HG03442 (cell line): ENCODE measurements at regions not wholly inside any gene's neighbourhood (a gene's known extent, or its start where the extent isn't known, plus 50 kb on each side); places are given as distances from the start of the nearest gene placed in this dataset.
A peak's percentile ranks its signal among the peaks of the same experiment; 100 is the strongest.
"Not testable (repeated sequence)": the region's sequence is repeated elsewhere in the genome, so short reads cannot be mapped to it uniquely, and the experiment has no call there.

Experiments used
- ATAC-seq: cut with Tn5 transposase; IDR thresholded peaks from one replicate; pipeline ENCODE4 v1.9.1; 2021; ENCODE audit warnings: mild to moderate bottlenecking, moderate library complexity; ENCODE audit not compliant: unreplicated experiment

DNA sequence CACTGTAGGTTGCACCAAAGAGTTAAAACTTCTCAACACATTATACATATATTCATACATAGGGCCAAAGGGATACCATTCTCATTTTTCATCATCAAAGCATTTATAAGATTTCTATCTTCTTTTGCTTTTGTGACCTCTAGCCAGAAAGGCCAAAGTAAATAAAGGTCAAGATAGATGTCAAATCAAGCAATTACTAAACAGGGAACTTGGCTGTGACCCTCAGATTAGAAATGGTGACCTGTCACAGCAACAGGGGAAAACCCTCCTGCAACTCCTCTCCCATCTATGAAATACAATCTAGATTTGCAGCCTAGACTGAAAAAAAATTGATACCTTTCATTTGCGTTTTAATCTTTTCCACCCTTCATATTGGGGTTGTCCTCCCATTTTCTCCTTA is 225.6 kb upstream of the FAM241A start:
- ATAC-seq, result no peak

DNA sequence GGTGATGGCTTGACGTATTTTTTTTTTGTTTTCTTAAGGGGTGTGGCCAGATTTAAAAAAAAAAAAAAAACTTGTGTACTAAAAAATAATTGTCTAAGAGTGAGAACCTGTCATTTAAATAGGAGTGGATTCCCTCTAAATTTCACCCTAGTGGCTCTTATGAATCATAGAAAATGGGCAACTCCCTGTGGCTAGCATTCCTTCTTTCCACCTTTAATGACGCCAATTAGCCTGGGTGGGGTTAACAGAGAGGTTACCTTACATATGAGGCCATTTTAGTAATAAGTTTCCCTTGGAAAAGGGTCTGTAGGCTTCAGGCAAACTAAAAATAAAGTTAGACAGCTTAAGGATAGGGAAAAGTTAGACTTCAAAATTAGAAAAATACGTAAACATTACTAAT is 223.5 kb upstream of the FAM241A start:
- no peak for ATAC-seq

DNA sequence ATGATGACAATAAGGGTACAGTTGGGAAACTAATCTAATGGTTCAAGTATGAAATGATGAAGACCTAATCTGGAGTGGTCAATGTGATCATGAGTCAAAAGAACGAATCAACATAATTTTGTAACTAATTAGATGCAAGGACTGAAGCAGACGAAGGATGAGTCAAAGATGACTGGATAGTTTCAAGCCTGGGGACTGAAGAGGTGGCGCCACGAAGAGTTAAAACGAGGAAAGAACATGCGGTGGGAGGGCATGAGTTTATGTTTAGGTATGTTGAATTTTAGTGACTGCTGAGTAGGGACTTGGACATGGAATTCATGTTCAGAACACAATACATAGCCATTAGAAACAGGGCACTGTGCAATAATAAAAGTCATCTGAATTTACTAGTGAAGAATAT is 221.5 kb upstream of the FAM241A start:
- ATAC-seq, result no peak

DNA sequence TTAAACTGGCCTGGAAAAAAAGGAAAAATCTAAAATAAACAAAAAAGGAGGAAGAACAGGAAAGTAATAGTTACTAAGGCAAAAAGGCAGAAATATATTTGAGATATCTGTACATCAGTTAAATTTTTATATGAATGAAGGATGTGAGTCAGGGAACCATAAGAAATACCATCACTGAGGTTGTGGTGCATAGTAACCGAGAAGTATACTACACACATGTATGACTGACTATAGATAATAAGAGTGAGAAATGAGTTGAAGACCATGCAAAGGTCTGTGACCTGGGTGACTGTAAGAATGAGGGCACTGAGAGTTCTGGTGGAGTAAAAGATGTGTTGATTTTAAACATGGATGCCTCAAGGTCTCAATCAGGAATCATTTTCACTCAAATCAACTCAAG is 220.6 kb upstream of the FAM241A start:
- ATAC-seq, result no peak

DNA sequence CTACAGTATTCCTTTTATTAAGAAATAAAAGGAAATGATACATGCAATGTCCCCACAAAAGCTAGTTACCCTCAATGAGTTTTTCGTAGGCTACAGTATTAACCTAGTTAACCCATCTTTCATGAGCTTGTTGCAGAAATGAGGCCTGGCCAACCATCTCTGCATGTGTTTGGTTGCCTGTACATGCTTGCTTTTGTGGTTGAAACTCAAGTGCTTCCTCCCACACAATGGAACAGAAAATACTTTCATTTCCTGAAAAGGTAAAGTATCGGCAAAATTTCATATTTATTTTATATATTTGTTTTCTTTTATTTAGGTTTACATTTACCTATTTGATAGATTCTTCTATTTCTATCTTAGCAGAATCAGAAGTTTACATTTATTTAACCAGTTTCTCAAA is 214.6 kb upstream of the FAM241A start:
- ATAC-seq, result peak; percentile 98

DNA sequence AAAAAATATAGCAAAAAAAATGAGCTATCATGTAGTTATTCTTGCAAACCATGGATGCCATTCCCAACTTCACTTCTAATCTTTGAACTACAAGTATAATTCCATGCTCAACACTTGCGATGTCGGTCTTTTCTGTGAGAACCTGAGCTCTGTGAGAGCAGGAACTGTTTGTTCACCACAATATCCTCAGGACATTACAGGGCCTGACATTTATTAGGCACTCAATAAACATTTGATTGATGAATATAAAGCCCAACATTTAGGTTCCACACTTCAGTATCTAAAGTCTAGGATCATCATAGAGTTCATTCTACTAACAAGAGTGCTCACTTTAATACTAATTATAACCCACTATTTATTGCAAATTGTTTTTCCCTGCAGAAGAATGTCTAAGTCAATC is 211.6 kb upstream of the FAM241A start:
- no peak for ATAC-seq

DNA sequence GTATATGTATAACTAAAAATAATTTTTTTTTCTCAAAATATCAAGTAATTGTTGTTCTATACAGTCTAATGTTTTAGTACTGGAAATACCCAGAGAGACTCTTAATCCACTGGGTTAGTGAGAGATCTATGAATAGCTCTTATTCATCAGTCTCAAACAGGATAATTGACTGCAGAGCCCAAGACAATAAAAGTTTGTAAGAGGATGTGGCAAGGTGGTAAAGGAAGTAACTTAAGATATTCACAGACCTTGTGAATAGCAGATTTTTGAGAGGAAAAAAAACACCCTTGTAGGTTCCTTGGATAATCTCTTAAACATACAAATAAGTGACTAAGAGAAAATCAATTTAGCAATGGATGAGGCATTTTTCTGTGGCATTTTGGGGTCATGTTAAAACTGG is 210.9 kb upstream of the FAM241A start:
- ATAC-seq, result no peak

DNA sequence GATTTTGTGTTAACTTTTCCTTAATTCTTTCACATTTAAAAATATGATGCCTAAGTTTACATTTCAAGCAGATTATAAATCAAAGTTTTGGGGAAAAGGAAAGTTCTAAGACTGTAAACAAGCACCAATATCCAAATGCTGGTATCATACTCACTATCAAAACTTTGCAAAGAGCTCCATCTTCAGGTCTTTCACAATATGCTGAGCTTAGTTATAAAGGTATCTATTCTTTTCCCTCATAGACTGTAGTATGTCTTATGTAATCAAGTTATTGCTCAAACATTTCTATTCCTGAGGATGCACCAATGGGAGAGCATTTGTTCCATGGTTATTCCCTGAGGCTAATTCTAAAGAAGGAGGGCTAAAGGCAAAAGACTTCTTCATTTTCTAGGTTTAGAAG is 207.9 kb upstream of the FAM241A start:
- peak; percentile 86 for ATAC-seq

DNA sequence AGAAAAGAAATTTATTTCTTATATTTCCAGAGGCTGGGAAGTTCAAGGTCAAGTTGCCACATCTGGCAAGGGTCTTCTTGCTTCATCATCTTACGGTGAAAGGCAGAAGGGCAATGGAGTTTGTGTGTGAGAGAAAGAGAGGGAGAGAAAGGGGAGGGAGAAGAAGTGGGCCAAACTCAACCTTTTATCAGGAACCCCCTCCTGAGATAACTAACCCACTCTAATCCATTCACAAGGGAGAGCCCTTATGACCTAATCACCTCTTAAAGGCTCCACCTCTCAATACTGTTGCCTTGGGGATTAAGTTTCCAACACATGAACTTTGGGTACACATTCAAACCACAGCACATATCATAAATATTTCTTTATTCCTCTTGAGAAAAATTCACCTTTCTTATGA is 203.3 kb upstream of the FAM241A start:
- no peak for ATAC-seq

DNA sequence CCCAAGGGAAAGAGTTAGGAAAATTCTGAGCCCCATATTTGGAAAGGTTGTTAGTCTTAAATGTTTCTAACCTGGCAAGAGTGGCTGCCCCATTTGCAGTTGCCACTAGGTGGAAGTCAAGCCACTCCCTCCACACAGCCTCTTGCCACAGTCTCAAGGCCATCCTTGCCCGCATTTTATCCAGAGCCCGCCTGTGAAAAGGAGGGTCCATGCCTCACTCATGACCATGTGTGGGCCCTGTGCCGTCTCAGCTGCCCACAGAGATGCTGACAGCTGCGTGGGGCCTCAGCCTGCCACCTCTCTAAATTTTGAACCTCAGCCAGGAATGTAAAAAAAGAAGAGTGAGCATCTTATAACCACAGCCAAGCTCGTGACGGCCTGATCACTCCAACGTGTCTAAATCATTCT is 201.5 kb upstream of the FAM241A start:
- peak; percentile 91 for ATAC-seq

DNA sequence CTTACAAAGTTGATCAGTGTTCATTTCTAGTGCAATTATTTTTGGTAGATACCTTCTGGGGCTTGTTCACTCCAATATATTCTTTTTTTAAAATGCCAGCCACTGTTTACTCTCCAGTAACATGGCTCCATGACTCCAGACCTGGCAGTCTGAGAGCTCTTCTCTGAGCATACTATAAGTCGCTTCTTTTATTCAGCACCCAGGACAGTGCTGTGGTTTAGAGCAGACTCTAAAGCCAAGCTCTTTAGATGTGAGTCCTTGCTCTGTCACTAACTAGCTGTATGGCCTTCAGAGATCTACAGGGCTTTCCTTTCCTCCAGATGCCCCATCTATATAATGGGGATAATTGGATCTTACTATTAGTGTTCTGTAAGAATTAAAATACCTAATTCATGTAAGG is 200.2 kb upstream of the FAM241A start:
- no peak for ATAC-seq

DNA sequence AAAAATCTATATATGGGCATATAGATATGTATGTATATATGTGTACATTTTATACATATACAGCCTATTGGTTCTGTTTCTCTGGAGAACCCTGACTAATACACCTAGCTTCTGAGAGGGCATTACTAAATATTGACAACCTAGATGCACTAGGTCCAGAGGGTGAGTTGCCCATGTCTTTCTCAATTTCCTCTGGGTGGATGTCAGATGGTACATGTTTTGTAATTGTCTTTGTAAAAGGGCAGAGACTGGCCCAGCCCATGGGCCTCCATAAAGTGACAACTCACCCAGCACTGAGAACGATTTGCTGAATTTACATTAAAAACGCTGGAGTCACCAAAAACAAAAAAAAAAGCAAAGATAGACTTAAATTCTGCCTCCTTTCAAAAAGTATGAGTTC is 198.5 kb upstream of the FAM241A start:
- ATAC-seq, result no peak

DNA sequence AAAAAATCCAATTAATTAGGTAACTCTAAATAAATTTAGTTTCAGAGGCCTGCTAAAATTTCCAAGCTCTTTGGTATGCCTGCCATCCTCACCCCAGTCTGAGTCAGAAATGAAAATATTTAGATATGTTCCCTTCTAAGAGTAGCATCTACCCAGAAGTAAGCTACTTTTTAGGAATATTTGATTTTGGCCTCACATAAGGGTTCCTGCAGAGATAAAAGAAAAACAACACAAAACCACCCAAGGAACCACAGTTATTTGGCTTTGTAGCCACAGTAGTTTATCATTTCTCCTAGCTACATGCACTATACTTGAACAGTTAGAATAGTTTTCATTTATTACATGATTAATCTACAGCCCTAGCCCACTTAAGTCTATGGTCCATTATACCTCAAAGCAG is 192.6 kb upstream of the FAM241A start:
- ATAC-seq, result no peak

DNA sequence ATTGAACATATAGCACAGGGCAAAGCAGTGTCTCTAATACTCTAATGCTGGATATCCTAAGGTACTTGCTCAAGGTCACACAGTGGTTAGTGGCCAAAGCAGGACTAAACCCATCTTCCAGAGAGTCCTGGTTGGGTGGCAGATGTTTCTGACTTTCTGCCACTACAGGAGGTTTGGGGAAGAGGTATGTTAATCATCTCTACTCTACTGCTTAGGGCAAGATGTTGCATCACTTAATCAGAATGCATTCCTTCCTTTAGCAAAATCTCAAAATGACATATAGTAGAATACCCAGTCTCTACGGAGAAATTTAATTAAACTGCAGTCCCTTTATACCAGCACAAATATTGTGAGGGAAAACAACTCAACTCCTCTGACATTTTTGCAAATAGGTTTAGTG is 190.7 kb upstream of the FAM241A start:
- no peak for ATAC-seq

DNA sequence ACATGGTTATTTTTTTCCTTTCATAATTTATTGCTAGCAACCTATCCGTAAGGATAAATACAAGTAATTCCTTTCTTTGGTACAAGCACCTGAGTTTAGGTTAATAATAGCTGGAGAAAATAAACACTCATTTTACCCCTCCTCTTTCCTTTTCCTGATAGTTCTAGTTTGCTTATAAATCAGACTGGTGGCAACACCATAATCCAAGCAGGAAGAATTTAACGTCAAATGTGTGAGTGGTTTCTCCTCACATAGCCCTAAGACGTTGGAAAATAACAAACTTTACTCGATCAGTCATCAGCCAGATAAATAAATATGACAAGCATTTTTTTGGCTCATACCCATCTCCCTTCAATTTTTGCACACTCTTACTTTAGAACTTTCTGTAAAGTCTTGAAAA is 190.3 kb upstream of the FAM241A start:
- ATAC-seq, result no peak

DNA sequence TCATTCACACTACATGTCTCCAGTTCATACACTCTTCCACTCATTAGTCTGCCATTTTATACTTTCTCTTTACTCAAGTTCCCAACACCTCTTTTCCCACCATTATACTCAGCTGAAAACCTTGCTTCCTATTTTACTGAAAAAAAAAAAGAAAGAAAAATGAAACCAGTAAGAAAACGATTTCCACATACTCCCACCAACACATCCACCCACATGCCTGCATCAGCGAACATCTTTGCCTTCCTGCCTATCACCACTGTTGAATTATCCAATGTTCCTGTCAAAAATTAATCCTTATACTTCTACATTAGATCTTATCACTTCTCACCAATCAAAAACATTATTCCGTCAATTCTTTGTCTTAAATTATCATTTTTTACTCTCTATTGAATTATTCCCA is 188.1 kb upstream of the FAM241A start:
- ATAC-seq, result no peak

DNA sequence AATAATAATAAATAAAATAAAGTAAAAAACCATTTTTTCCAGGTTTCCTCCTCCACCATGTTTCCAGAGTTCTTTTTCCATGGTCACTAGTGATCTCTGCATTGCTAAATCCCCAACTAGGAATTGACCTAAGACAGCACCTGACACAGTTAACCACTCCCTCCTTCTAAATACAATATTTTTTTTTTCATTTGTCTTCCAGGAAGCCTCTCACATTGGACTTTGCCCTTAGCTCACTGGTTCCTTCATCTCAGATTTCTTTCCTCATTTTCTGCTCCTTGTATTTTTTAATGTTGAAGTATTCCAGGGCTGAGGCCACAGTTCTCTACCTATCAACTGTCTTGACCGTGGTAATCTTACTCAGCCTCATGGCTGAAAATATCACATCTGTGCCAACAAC is 187.3 kb upstream of the FAM241A start:
- no peak for ATAC-seq

DNA sequence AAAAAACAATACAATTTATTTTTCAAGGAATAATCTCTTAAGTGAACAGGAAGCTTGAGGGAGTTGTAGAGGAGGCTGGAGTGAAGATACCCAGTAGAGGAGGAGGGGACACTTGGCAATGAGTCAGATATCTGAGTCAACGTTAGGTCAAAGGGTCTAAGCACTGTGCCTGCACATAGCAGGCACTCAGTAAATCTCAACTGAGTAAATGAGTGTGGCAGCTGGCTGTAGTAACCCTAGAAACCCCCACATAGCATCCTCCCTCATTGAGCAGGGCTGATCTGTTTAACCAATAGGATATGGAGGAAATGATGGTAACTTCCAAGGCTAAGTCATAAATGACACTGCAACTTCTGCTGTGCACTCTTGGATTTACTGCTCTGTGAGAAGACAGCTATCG is 186.0 kb upstream of the FAM241A start:
- peak; percentile 43 for ATAC-seq

DNA sequence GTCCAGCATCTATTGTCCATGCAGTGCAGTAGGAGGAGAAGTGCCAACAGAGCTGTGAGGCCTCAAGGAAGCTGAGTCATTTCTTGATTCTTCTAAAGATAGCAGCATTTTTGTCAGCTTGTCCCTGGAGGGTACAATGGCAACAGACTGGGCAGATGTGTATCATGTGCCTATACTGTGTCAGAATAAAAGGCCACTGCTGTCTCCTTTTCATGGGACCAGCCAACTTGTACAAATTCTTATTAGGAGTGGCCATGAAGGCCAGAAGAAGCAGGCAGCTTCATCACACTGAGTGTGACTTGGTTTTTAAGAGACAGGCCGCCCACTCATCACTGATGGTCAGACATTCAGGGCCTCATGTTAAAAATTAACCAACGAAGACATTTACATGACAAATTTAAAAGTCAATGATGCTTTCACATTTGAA is 185.0 kb upstream of the FAM241A start:
- ATAC-seq, result peak; percentile 89

DNA sequence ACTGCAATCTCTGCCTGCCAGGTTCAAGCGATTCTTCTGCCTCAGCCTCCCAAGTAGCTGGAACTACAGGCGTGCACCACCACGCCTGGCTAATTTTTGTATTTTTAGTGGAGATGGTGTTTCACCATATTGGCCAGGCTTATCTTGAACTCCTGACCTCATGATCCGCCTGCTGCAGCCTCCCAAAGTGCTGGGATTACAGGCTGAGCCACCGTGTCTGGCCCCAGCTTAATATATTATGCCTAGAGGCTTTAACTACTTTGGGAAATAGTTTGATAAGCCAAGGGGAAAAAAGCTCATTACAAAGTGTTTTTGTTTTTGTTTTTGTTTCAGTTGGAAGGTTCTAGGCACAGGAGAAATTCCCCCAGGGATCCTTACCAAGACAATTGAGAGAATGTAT is 184.2 kb upstream of the FAM241A start:
- ATAC-seq, result not testable (repeated sequence)

DNA sequence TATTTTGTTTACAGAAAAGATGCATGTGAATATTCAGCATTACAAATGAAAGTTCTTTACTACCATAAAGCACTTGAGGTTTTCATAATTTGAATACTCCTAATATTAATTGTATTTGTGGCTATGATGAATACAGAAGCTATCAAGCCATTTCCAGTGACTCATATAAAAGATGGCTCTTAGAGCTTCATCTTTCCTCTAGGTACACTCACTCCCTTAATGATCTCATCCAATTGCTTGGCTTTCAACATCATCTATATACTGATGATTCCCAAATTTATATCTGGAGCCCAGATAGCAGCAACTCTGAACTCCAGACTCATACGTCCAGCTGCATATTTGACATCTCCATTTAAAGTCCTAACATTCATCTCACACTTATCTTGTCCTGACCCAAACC is 183.4 kb upstream of the FAM241A start:
- no peak for ATAC-seq

DNA sequence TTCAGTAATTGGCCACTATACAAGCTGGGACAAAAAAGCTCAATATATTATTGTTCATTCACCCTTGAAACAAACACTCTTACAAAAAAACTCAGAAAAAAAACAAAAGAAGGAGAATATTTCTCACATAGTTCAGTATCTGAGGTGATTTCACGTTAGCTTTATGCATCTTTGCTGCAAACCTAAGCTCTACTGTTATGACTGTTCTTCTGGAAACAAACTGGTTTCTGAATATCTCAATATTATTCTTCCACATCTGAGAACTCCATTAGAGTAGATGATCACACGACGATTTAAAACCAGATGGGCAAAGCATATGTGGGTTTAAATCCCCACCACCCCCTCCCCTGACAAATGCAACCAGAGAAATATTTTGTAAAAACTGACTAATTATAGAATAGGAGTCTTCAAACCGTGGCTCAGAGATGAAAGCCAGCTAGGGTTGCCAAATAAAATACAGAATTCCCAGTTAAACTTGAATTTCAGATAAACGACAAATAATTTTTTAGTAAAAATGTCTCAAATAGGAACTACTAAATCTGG is 182.0 kb upstream of the FAM241A start:
- ATAC-seq, result no peak

DNA sequence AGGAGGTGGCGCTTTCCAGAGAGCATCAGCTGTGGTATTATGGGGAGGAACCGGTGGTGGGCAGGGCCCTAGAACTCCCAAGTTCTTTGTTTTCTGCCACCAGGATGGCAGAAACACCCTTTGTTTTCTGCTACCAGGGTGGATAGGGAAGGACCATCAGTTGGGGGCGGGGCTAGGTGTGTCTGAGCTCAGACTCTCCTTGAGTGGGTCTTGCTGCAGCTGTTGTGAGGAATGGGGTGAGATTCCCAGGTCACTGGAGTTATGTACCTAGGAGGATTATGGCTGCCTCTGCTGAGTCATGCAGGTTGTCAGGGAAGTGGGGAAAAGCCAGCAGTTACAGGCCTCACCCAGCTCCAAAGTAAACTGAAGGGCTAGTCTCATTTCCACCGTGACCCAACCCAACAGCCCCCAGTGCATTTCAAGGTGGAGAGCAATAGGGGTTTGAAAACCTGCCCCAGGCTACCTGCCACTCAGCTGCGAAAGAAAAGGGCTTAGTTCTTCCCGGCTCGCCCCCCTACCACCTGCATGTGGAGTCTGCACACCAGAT is 167.8 kb upstream of the FAM241A start:
- ATAC-seq, result no peak
